A673 (cell line): ENCODE measurements at regions not wholly inside any gene's neighbourhood (a gene's known extent, or its start where the extent isn't known, plus 50 kb on each side); places are given as distances from the start of the nearest gene placed in this dataset.

ENCODE experiments used
- EZH2 ChIP-seq: fragments of 200-600 bp; sonication (generic); IDR thresholded peaks from 2 replicates; pipeline ENCODE4 v1.6.1; 2017; ENCODE audit warnings: borderline replicate concordance, low read depth, mild to moderate bottlenecking, mixed read lengths, antibody characterized with exemption, low read length; ENCODE audit not compliant: poor library complexity, severe bottlenecking
- TF ChIP-seq, protein P1 (sequence below): fragments of 300-800, 200-600 bp; sonication (generic); conservative IDR thresholded peaks from 2 replicates; pipeline ENCODE4 v1.5.1; 2017; ENCODE audit warnings: low read depth, mild to moderate bottlenecking, antibody characterized with exemption, low read length, moderate library complexity, mixed read lengths

DNA sequence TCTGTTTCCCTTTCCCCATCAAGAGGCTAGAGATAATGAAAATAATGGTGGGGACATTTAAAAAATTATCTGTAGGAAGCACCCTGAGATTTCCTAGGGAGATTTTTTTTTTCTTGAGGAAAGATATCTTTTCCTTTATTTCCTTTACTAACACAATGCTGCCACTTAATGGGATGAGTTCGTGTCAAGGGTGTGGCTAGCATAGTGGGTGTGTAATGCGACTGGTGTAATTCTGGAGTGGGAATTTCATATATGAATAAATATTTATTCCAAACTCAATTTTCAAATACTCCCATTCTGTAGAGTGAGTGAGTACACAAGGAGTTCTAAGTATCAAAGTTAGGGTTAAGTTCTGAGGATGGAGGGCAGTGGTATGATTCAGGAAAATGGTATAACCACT, 66.1 kb upstream of the GALNT15 start:
- TF ChIP-seq, protein P1, sequence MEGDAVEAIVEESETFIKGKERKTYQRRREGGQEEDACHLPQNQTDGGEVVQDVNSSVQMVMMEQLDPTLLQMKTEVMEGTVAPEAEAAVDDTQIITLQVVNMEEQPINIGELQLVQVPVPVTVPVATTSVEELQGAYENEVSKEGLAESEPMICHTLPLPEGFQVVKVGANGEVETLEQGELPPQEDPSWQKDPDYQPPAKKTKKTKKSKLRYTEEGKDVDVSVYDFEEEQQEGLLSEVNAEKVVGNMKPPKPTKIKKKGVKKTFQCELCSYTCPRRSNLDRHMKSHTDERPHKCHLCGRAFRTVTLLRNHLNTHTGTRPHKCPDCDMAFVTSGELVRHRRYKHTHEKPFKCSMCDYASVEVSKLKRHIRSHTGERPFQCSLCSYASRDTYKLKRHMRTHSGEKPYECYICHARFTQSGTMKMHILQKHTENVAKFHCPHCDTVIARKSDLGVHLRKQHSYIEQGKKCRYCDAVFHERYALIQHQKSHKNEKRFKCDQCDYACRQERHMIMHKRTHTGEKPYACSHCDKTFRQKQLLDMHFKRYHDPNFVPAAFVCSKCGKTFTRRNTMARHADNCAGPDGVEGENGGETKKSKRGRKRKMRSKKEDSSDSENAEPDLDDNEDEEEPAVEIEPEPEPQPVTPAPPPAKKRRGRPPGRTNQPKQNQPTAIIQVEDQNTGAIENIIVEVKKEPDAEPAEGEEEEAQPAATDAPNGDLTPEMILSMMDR: no peak
- TF ChIP-seq EZH2: no peak
